ENCODE measurements at regions not wholly inside any gene's neighbourhood (a gene's known extent, or its start where the extent isn't known, plus 50 kb on each side); places are given as distances from the start of the nearest gene placed in this dataset.

GRCh38 chr14:38485026-38485425, 229.1 kb upstream of the CLEC14A start:
- DNase-seq (ENCODE audit: low read depth) = no peak
- H3K36me3 ChIP-seq (ENCODE audit: control insufficient read depth, insufficient read depth, low read length) = no peaks in the 10 kb centered on the region
- no peaks in the 10 kb centered on the region for H3K27me3 ChIP-seq (ENCODE audit: control insufficient read depth, insufficient read depth, low read length)
- H3K4me3 ChIP-seq (ENCODE audit: low read depth, low read length) = no peak overlapping the region
- no peak for TF ChIP-seq CTCF (IDR thresholded peaks at IDR 0.05; ENCODE audit: insufficient read depth, low read length, poor library complexity, severe bottlenecking)

- Histone ChIP-seq H3K27me3 (ENCODE audit: control insufficient read depth, insufficient read depth, low read length) (no peaks in the 10 kb centered on the region), H3K4me3 (ENCODE audit: low read depth, low read length) (no peak overlapping the region), H3K36me3 (ENCODE audit: control insufficient read depth, insufficient read depth, low read length) (no peaks in the 10 kb centered on the region)
- no peak for TF ChIP-seq CTCF (IDR thresholded peaks at IDR 0.05; ENCODE audit: insufficient read depth, low read length, poor library complexity, severe bottlenecking)
- peak; percentile 5 for DNase-seq (ENCODE audit: low read depth)
Observed at GRCh38 chr14:38481952-38482678, 226.2 kb upstream of the CLEC14A start.

GRCh38 chr14:38469156-38469555, 213.3 kb upstream of the CLEC14A start:
- no peak overlapping the region for H3K4me3 ChIP-seq (ENCODE audit: low read depth, low read length)
- no peaks in the 10 kb centered on the region for H3K36me3 ChIP-seq (ENCODE audit: control insufficient read depth, insufficient read depth, low read length)
- no peak for DNase-seq (ENCODE audit: low read depth)
- no peaks in the 10 kb centered on the region for H3K27me3 ChIP-seq (ENCODE audit: control insufficient read depth, insufficient read depth, low read length)
- TF ChIP-seq CTCF (IDR thresholded peaks at IDR 0.05; ENCODE audit: insufficient read depth, low read length, poor library complexity, severe bottlenecking) = no peak

- no peaks in the 10 kb centered on the region for H3K36me3 ChIP-seq (ENCODE audit: control insufficient read depth, insufficient read depth, low read length)
- TF ChIP-seq CTCF (IDR thresholded peaks at IDR 0.05; ENCODE audit: insufficient read depth, low read length, poor library complexity, severe bottlenecking) = no peak
- DNase-seq (ENCODE audit: low read depth) = no peak
- H3K27me3 ChIP-seq (ENCODE audit: control insufficient read depth, insufficient read depth, low read length) = no peaks in the 10 kb centered on the region
- H3K4me3 ChIP-seq (ENCODE audit: low read depth, low read length) = no peak overlapping the region
Observed at GRCh38 chr14:38442208-38442607, 186.3 kb upstream of the CLEC14A start.

GRCh38 chr14:38432186-38432585, 176.3 kb upstream of the CLEC14A start:
- Histone ChIP-seq H3K36me3 (ENCODE audit: control insufficient read depth, insufficient read depth, low read length) (no peaks in the 10 kb centered on the region), H3K4me3 (ENCODE audit: low read depth, low read length) (no peak overlapping the region), H3K27me3 (ENCODE audit: control insufficient read depth, insufficient read depth, low read length) (no peaks in the 10 kb centered on the region)
- no peak for DNase-seq (ENCODE audit: low read depth)
- TF ChIP-seq CTCF (IDR thresholded peaks at IDR 0.05; ENCODE audit: insufficient read depth, low read length, poor library complexity, severe bottlenecking) = no peak

GRCh38 chr14:38431156-38431555, 175.3 kb upstream of the CLEC14A start:
- no peaks in the 10 kb centered on the region for H3K36me3 ChIP-seq (ENCODE audit: control insufficient read depth, insufficient read depth, low read length)
- no peak overlapping the region for H3K4me3 ChIP-seq (ENCODE audit: low read depth, low read length)
- H3K27me3 ChIP-seq (ENCODE audit: control insufficient read depth, insufficient read depth, low read length) = no peaks in the 10 kb centered on the region
- DNase-seq (ENCODE audit: low read depth) = no peak
- no peak for TF ChIP-seq CTCF (IDR thresholded peaks at IDR 0.05; ENCODE audit: insufficient read depth, low read length, poor library complexity, severe bottlenecking)

Data from kidney epithelial cell (primary cell).